GM06990 (cell line): ENCODE measurements at regions not wholly inside any gene's neighbourhood (a gene's known extent, or its start where the extent isn't known, plus 50 kb on each side); places are given as distances from the start of the nearest gene placed in this dataset.

Source experiments
- DNase-seq: peaks from one replicate; pipeline ENCODE4 v3.0.0-alpha.2; 2011; ENCODE audit not compliant: insufficient read length; ENCODE audit errors: extremely low read depth
- H3K27me3 ChIP-seq: replicated peaks from 2 replicates; pipeline ENCODE4 v1.6.0; 2011; ENCODE audit warnings: low read length; ENCODE audit not compliant: control insufficient read depth, insufficient read depth
- H3K36me3 ChIP-seq: 2 replicates; pipeline ENCODE4 v1.5.1; 2011; ENCODE audit warnings: low read length; ENCODE audit not compliant: control insufficient read depth, insufficient read depth
- H3K4me3 ChIP-seq: replicated peaks from 2 replicates; pipeline ENCODE4 v1.5.1; 2011; ENCODE audit warnings: low read depth, mild to moderate bottlenecking, control low read depth, low read length
- CTCF ChIP-seq: IDR thresholded peaks from 2 replicates; pipeline ENCODE4 v1.5.1; 2011; ENCODE audit warnings: low read length, control low read depth, mild to moderate bottlenecking, inconsistent platforms; ENCODE audit not compliant: insufficient read depth, poor library complexity, severe bottlenecking

DNA sequence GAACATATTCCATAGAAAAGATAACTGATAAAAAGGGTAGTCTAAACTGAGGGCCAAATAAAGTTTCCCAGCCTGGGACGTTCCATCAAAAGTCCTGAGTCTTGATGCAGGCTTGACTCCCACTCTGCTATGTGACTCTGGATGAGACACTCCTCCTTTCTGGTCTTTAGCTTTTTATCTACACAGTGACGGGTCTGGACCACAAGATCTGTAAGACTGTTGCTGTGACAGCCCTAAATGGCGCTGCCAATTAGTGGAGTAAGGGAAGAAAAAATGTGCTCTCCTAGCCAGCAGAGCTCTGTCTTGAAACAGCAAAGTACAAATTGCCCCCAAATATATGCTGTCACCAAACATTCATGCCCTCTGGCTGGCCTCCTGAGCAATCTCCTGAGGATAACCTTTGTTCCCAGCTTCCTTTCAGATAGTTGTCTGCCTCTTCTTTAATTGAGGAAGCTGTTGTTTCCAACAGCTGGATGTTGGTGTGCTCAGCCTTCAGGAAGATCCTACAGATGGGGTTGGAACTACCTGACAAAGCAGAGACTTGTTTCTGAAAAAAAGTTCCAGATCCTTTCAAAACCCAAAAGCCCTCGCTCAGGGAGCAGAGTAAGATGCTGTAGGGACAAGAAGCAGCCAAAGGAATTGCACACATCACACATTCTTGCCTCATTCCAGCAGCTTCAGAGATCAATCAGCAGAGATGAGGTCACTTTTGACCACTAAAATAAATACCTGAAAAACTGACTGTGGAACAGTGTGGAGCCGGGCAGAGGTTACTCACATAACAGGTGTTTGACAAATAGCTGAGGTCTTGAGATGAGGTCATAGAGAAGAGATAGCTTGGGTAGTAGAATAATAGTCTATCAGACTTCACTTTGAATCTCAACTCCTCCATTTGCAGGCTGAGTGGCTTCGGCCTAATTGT is 383.4 kb upstream of the FGF13 start:
- no peak for TF ChIP-seq CTCF
- H3K27me3 ChIP-seq: no peaks in the 10 kb centered on the region
- no peak overlapping the region for H3K4me3 ChIP-seq
- no peaks in the 10 kb centered on the region for H3K36me3 ChIP-seq
- DNase-seq: no peak

- DNase-seq: no peak
- H3K27me3 ChIP-seq: no peaks in the 10 kb centered on the region
- TF ChIP-seq CTCF: no peak
Measured at GRCh38 chrX:139093201-139093600, 381.7 kb upstream of the FGF13 start.

DNA sequence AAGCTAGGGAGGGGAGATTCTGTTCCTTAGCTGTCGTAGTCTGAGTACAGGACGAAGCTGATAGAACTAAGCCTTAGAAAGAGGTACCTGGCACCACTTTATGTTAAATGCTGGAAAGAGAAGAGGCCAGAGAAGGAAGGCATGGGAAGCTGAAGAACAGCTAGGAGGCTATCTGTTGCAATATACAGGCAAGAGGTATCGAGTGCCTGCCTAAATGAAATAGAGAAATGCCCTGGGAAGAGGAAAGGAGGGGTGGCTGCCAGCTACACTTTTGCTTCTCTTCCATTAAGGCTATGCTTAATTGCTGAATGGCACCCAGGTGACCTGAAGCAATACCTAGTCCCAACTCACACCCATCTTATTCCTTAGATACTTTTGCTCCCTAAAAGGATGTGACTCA is 380.4 kb upstream of the FGF13 start:
- no peaks in the 10 kb centered on the region for H3K36me3 ChIP-seq
- no peak for DNase-seq
- no peak for TF ChIP-seq CTCF
- H3K4me3 ChIP-seq: no peak overlapping the region
- no peaks in the 10 kb centered on the region for H3K27me3 ChIP-seq

More at GRCh38 chrX:139093201-139093600, 381.7 kb upstream of the FGF13 start:
- no peaks in the 10 kb centered on the region for H3K36me3 ChIP-seq
- no peak overlapping the region for H3K4me3 ChIP-seq

DNA sequence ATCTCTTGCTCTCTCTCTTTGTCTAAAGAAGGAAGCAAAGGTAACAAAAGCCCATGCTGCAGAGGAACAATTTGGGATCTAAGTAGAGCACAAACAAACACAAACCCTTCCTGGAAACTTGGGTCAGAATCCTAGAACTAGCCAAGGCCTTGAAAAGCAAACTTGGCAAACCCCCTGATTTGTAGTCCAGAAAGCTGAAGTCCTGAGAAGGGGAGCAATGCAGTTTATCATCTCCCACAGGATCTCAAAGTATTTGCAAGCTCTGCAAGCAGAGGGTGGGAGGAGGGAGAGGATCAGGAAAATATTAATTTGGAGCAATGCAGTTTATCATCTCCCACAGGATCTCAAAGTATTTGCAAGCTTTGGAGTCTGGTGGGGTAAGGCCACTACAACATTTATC is 379.5 kb upstream of the FGF13 start:
- no peak overlapping the region for H3K4me3 ChIP-seq
- no peaks in the 10 kb centered on the region for H3K36me3 ChIP-seq
- TF ChIP-seq CTCF: no peak
- H3K27me3 ChIP-seq: no peaks in the 10 kb centered on the region
- DNase-seq: no peak

DNA sequence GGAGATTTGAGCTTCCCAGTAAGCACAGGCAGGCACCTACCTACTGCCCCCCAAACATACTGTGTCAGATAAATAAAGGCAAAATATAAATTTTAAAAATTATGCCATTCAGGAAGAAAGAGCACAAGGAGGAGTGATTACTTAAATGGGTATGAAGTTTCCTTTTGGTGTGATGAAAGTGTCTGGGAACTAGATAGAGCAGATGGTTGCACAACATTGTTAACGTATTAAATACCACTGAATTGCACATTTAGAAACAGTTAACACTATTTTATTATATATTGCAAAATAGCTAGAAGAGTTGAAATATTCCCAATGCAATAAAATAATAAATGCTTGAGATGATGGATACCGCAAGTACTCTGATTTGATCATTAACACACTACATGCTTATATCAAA is 374.7 kb upstream of the FGF13 start:
- Histone ChIP-seq H3K36me3 (no peaks in the 10 kb centered on the region), H3K4me3 (no peak overlapping the region), H3K27me3 (no peaks in the 10 kb centered on the region)
- DNase-seq: no peak
- TF ChIP-seq CTCF: no peak

- DNase-seq: no peak
- no peak for TF ChIP-seq CTCF
- no peaks in the 10 kb centered on the region for H3K27me3 ChIP-seq
- H3K36me3 ChIP-seq: no peaks in the 10 kb centered on the region
- no peak overlapping the region for H3K4me3 ChIP-seq
Measured at GRCh38 chrX:139085404-139085803, 373.9 kb upstream of the FGF13 start.
